Skeletal muscle cell (primary cell): ENCODE measurements at regions not wholly inside any gene's neighbourhood (a gene's known extent, or its start where the extent isn't known, plus 50 kb on each side); places are given as distances from the start of the nearest gene placed in this dataset.

ENCODE experiments used
- DNase-seq: peaks from one replicate; pipeline ENCODE4 v3.0.0-alpha.2; 2010; ENCODE audit warnings: low read depth
- H3K4me3 ChIP-seq: 2 replicates; pipeline ENCODE4 v1.5.1; 2011; ENCODE audit warnings: low read depth, mild to moderate bottlenecking, control low read depth, low read length, moderate library complexity

GRCh38 chr21:31509194-31510017 is 150.1 kb upstream of the SOD1 start:
- H3K4me3 ChIP-seq = no peak overlapping the region

GRCh38 chr21:31505975-31506374 is 153.5 kb upstream of the SOD1 start:
- no peak for DNase-seq
- H3K4me3 ChIP-seq = no peak overlapping the region

More at GRCh38 chr21:31509194-31510017, 150.1 kb upstream of the SOD1 start:
- DNase-seq = no peak

GRCh38 chr21:31503939-31504338 is 155.6 kb upstream of the SOD1 start:
- no peak overlapping the region for H3K4me3 ChIP-seq
- DNase-seq = no peak

- DNase-seq = no peak
- no peak overlapping the region for H3K4me3 ChIP-seq
These were observed 156.0 kb upstream of the SOD1 start for GRCh38 chr21:31503467-31503866.

- no peak for DNase-seq
- H3K4me3 ChIP-seq = no peak overlapping the region
These were observed 156.9 kb upstream of the SOD1 start for GRCh38 chr21:31502537-31503143.

GRCh38 chr21:31501926-31502325 is 157.6 kb upstream of the SOD1 start:
- H3K4me3 ChIP-seq = no peak overlapping the region
- DNase-seq = no peak

GRCh38 chr21:31500982-31501381 is 156.9 kb upstream of the TIAM1 start:
- DNase-seq = no peak
- H3K4me3 ChIP-seq = no peak overlapping the region

- DNase-seq = no peak
- no peak overlapping the region for H3K4me3 ChIP-seq
These were observed 156.0 kb upstream of the TIAM1 start for GRCh38 chr21:31500071-31500470.

- no peak for DNase-seq
- H3K4me3 ChIP-seq = no peak overlapping the region
These were observed 154.9 kb upstream of the TIAM1 start for GRCh38 chr21:31498985-31499384.

- no peak overlapping the region for H3K4me3 ChIP-seq
- no peak for DNase-seq
These were observed 153.9 kb upstream of the TIAM1 start for GRCh38 chr21:31497914-31498313.

- DNase-seq = no peak
- no peak overlapping the region for H3K4me3 ChIP-seq
These were observed 149.4 kb upstream of the TIAM1 start for GRCh38 chr21:31493350-31493880.

- no peak overlapping the region for H3K4me3 ChIP-seq
- DNase-seq = no peak
These were observed 147.6 kb upstream of the TIAM1 start for GRCh38 chr21:31491617-31492016.

GRCh38 chr21:31490443-31490842 is 146.4 kb upstream of the TIAM1 start:
- H3K4me3 ChIP-seq = no peak overlapping the region

GRCh38 chr21:31489726-31490125 is 145.7 kb upstream of the TIAM1 start:
- DNase-seq = no peak
- H3K4me3 ChIP-seq = no peak overlapping the region

More at GRCh38 chr21:31490443-31490842, 146.4 kb upstream of the TIAM1 start:
- DNase-seq = no peak

GRCh38 chr21:31489014-31489413 is 145.0 kb upstream of the TIAM1 start:
- no peak for DNase-seq
- H3K4me3 ChIP-seq = no peak overlapping the region

- DNase-seq = no peak
- no peak overlapping the region for H3K4me3 ChIP-seq
These were observed 140.2 kb upstream of the TIAM1 start for GRCh38 chr21:31484219-31484618.

GRCh38 chr21:31483146-31483545 is 139.1 kb upstream of the TIAM1 start:
- H3K4me3 ChIP-seq = no peak overlapping the region

GRCh38 chr21:31482460-31482859 is 138.4 kb upstream of the TIAM1 start:
- H3K4me3 ChIP-seq = no peak overlapping the region
- no peak for DNase-seq

More at GRCh38 chr21:31483146-31483545, 139.1 kb upstream of the TIAM1 start:
- no peak for DNase-seq

GRCh38 chr21:31480228-31480627 is 136.2 kb upstream of the TIAM1 start:
- no peak overlapping the region for H3K4me3 ChIP-seq
- DNase-seq = no peak

- no peak for DNase-seq
These were observed 135.7 kb upstream of the TIAM1 start for GRCh38 chr21:31479714-31480113.

GRCh38 chr21:31479222-31479621 is 135.2 kb upstream of the TIAM1 start:
- no peak overlapping the region for H3K4me3 ChIP-seq
- no peak for DNase-seq

More at GRCh38 chr21:31479714-31480113, 135.7 kb upstream of the TIAM1 start:
- H3K4me3 ChIP-seq = no peak overlapping the region
